BJ (cell line): ENCODE measurements at regions not wholly inside any gene's neighbourhood (a gene's known extent, or its start where the extent isn't known, plus 50 kb on each side); places are given as distances from the start of the nearest gene placed in this dataset.

ENCODE experiments used
- CTCF ChIA-PET: fragments of 350-600 bp; formaldehyde crosslinking; extraction: SDS; loops from one replicate; lab custom pipeline; 2021; ENCODE audit warnings: antibody characterized with exemption, inconsistent platforms; lab: Yijun Ruan, JAX
- POLR2A ChIA-PET: fragments of 300-600 bp; sonication (Branson Sonifier 250); formaldehyde crosslinking; extraction: SDS; loops from one replicate; lab custom pipeline; 2021; ENCODE audit warnings: antibody characterized with exemption; lab: Charles Lee
- DNase-seq: peaks from one replicate; pipeline ENCODE4 v3.0.0-alpha.2; 2011; ENCODE audit warnings: low read depth
- H3K27me3 ChIP-seq: 2 replicates; pipeline ENCODE4 v1.6.0; 2011; ENCODE audit warnings: low read length; ENCODE audit not compliant: control insufficient read depth, insufficient read depth
- H3K36me3 ChIP-seq: 2 replicates; pipeline ENCODE4 v1.5.1; 2011; ENCODE audit warnings: low read length; ENCODE audit not compliant: control insufficient read depth, insufficient read depth
- H3K4me3 ChIP-seq: 2 replicates; pipeline ENCODE4 v1.5.1; 2011; ENCODE audit warnings: low read depth, mild to moderate bottlenecking, control low read depth, low read length
- CTCF ChIP-seq: IDR thresholded peaks from 2 replicates; pipeline ENCODE4 v1.5.1; 2011; ENCODE audit warnings: low read depth, mild to moderate bottlenecking, control low read depth, inconsistent platforms, low read length, moderate library complexity; ENCODE audit not compliant: insufficient read depth

GRCh38 chr1:70717656-70718055, 306.6 kb downstream of the CTH start:
- Histone ChIP-seq H3K27me3 (no peaks in the 10 kb centered on the region), H3K36me3 (no peaks in the 10 kb centered on the region), H3K4me3 (no peak overlapping the region)
- ChIA-PET POLR2A (no interaction called here), CTCF (no interaction called here)
- TF ChIP-seq CTCF = no peak
- DNase-seq = no peak

GRCh38 chr1:70718086-70718630, 307.1 kb downstream of the CTH start:
- DNase-seq = no peak
- Histone ChIP-seq H3K27me3 (no peaks in the 10 kb centered on the region), H3K36me3 (no peaks in the 10 kb centered on the region), H3K4me3 (no peak overlapping the region)
- no peak for TF ChIP-seq CTCF
- ChIA-PET POLR2A (no interaction called here), CTCF (no interaction called here)

- no peak for TF ChIP-seq CTCF
- Histone ChIP-seq H3K27me3 (no peaks in the 10 kb centered on the region), H3K4me3 (no peak overlapping the region), H3K36me3 (no peaks in the 10 kb centered on the region)
- POLR2A ChIA-PET = no interaction called here
- CTCF ChIA-PET = no interaction called here
- no peak for DNase-seq
Observed at GRCh38 chr1:70719154-70719553, 308.1 kb downstream of the CTH start.

GRCh38 chr1:70720109-70720508, 309.0 kb downstream of the CTH start:
- POLR2A ChIA-PET = no interaction called here
- no peak for DNase-seq
- Histone ChIP-seq H3K27me3 (no peaks in the 10 kb centered on the region), H3K4me3 (no peak overlapping the region), H3K36me3 (no peaks in the 10 kb centered on the region)
- no peak for TF ChIP-seq CTCF
- CTCF ChIA-PET = no interaction called here

GRCh38 chr1:70720521-70720920, 309.5 kb downstream of the CTH start:
- CTCF ChIA-PET = no interaction called here
- Histone ChIP-seq H3K36me3 (no peaks in the 10 kb centered on the region), H3K27me3 (no peaks in the 10 kb centered on the region), H3K4me3 (no peak overlapping the region)
- no peak for TF ChIP-seq CTCF
- POLR2A ChIA-PET = no interaction called here
- no peak for DNase-seq
